ENCODE measurements at regions not wholly inside any gene's neighbourhood (a gene's known extent, or its start where the extent isn't known, plus 50 kb on each side); places are given as distances from the start of the nearest gene placed in this dataset.

DNA sequence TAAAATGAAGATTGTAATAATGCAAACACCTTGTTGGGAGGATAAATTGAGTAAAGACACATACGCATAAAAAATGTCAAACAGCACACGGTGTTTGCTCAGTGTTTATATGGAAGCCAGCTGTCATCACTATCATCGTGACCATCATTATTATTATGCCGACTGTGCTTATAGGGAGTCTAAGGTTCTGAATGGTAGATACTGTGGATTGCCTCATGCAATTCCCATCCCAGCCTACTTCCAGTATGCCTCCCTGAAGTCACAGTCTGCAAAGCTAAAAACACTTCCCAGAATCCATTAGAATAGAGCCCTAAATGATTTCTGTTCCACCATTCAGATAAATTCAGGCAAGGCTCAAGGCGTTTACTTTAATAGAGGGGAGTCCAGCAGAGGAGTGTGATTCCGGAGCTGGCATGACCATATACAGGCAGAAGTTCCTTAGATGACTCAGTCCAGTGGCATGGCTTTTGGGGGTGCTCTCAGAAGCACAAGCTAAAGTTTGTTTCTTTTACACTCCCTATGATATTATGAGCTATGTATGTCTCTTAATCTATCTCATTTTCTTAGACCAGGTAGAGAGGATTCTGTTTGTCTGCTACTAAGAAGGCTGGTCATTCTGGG lies 148.7 kb downstream of the MEX3B start:
- TF ChIP-seq CTCF (IDR thresholded peaks at IDR 0.05; ENCODE audit: control extremely low read depth, extremely low read depth, low read depth, missing control alignments) = no peak
- DNase-seq (ENCODE audit: extremely low spot score) = no peak
- CTCF ChIA-PET = interaction anchor here (1.6 kb wide), 1 partner anchor 17 kb away, joined by 3 read pairs; no protein-coding TSS in a partner anchor
- POLR2A ChIA-PET = no interaction called here

- no peak for DNase-seq (ENCODE audit: extremely low spot score)
- POLR2A ChIA-PET = no interaction called here
- TF ChIP-seq CTCF (IDR thresholded peaks at IDR 0.05; ENCODE audit: control extremely low read depth, extremely low read depth, low read depth, missing control alignments) = no peak
- CTCF ChIA-PET = no interaction called here
Observed at GRCh38 chr15:81896356-81896755, 149.5 kb downstream of the MEX3B start.

DNA sequence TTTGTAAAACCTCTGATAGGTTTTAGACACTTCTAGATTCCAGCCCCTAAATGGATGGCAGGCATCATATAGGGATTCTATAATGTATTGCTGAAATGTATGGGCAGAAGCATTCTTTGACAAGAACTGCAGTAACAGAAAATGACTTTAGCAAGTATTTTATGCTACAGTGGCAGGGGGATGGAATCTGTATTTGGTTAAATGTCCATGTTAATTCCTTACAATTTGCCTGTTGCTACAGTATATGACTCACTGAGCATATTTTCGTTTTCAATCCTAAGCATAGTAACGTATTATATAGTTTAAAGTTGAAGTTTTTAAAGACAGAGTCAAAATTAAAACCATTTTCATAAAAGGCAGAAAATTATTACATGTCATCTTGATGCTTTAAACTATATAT lies 150.1 kb downstream of the MEX3B start:
- CTCF ChIA-PET = no interaction called here
- TF ChIP-seq CTCF (IDR thresholded peaks at IDR 0.05; ENCODE audit: control extremely low read depth, extremely low read depth, low read depth, missing control alignments) = no peak
- DNase-seq (ENCODE audit: extremely low spot score) = no peak
- POLR2A ChIA-PET = no interaction called here

DNA sequence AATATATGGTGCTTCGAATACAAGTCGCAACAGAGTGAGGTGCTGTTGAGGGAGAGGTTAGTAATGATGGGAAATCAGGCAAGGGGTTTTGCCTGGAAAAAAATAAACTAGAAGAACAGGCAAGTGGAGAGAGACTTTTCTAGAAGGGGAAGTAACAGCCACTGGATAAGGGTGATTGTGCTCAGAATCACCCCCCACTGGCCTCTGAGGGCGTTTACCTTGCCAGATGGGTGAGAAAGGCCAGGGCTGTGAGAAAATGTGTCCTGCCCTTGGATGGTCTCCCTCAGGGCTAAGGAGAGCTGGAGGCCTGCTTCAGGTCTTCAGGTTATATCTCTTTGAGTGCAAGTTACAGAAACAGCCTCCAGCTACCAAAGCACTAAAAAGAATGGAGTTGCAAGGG lies 151.8 kb downstream of the MEX3B start:
- POLR2A ChIA-PET = no interaction called here
- CTCF ChIA-PET = no interaction called here
- no peak for DNase-seq (ENCODE audit: extremely low spot score)
- TF ChIP-seq CTCF (IDR thresholded peaks at IDR 0.05; ENCODE audit: control extremely low read depth, extremely low read depth, low read depth, missing control alignments) = no peak

DNA sequence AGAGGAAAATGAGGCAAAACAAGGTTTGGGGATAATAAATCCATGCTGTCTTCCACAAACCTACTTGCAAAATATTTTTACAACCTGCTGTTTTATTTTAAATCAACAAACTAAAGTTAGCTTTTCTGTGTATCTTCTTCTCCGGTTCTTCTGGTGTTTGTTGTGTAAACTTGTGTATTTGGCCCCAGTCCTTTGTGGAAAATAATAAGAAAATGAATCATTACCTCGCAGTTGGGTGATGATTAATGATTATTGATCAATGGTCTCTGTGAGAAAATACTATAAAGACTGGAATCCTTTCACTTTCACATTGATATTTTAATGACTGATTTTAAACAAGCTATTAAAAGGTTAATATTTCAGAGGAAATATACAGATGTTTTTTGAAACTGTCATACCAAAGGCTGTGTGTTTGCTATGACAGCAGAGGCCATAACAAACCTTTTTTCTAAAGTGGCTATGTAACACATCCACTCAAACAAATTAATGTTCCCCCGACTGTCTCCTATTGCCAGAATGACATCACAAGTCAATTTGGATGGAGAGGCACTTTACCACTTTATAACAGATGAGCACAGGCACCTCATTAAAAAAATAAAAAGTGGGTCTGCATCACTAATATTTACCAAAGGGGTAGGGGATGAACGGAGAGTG lies 152.5 kb downstream of the MEX3B start:
- CTCF ChIA-PET = interaction anchor here (1.8 kb wide), 1 partner anchor 12 kb away, joined by 7 read pairs; no protein-coding TSS in a partner anchor
- no peak for TF ChIP-seq CTCF (IDR thresholded peaks at IDR 0.05; ENCODE audit: control extremely low read depth, extremely low read depth, low read depth, missing control alignments)
- POLR2A ChIA-PET = no interaction called here
- no peak for DNase-seq (ENCODE audit: extremely low spot score)

DNA sequence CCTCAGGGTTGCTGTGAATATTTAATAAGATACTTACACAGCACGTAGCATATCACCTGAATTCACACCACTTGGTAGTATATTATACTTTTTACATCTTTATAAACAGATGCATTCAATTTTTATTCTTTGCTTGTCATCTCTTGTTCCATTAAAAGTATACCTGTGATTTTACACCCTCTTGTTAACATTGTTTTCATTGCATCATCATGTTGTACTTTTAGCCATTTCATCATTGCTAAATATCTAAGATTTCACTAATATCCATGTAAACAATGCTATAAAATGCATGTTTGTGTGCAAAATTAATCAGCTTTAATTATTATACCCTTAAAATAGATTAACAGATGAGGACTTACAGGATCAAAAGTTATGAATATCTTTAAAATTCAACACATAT lies 155.3 kb downstream of the MEX3B start:
- no peak for TF ChIP-seq CTCF (IDR thresholded peaks at IDR 0.05; ENCODE audit: control extremely low read depth, extremely low read depth, low read depth, missing control alignments)
- no peak for DNase-seq (ENCODE audit: extremely low spot score)
- POLR2A ChIA-PET = no interaction called here
- CTCF ChIA-PET = no interaction called here

Measured in GM10248 (cell line).